Stimulated activated CD8-positive, alpha-beta memory T cell treated with anti-CD3 and anti-CD28 coated beads, Interleukin-12 subunit alpha, Interleukin-12 subunit beta, amount 100 ng/mL, for 24 hours (primary cell): ENCODE measurements at regions not wholly inside any gene's neighbourhood (a gene's known extent, or its start where the extent isn't known, plus 50 kb on each side); places are given as distances from the start of the nearest gene placed in this dataset.

Experiments used
- DNase-seq: peaks from one replicate; pipeline ENCODE4 v3.0.0-alpha.2; 2020; ENCODE audit errors: extremely low read depth

GRCh38 chr1:4915154-4915553, 260.7 kb downstream of the AJAP1 start:
- DNase-seq, result no peak

- no peak for DNase-seq
These were observed 254.1 kb downstream of the AJAP1 start for GRCh38 chr1:4908486-4908885.

DNA sequence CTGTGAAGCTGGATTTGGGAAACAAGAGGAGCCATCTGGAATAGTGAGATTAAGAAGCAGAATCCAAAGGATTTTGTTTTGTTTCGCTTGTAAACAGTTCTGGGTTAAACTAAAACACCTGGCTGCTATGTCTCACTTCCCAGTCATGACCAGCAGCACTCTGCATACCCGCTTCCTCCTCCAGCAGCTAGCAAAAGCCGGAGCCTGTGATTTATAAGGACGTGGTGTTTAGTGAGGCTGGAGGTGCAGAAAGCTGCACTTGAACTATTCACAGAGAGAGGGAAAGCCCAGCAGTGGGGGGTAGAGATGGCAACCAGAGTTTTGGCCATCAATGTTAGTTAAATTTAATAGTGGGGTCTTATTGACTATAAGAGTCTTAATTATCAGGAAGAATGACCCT, 240.2 kb downstream of the AJAP1 start:
- no peak for DNase-seq

DNA sequence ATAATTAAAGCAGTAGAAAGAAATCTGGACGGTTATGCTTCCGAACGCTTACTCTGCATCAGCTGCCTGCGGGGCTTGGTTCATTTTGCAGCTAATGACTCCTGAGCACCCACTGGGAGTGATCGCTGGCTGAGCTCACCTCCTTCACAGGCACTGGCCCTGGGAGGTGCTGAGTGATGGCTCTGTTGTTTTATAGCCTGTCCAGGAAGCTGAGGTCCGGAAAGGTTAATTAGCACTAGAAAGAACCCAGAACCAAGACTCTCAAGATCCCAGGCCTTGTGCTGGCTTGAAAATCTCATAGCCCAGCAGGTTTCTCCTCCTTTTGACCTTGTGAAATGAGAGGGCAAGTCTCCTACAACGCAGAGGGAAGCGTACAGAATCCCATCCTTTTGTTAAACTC, 226.2 kb downstream of the AJAP1 start:
- no peak for DNase-seq

- no peak for DNase-seq
These were observed 223.0 kb downstream of the AJAP1 start for GRCh38 chr1:4877426-4877825.

- no peak for DNase-seq
These were observed 217.0 kb downstream of the AJAP1 start for GRCh38 chr1:4871373-4871772.

- no peak for DNase-seq
These were observed 214.1 kb downstream of the AJAP1 start for GRCh38 chr1:4868521-4868920.

DNA sequence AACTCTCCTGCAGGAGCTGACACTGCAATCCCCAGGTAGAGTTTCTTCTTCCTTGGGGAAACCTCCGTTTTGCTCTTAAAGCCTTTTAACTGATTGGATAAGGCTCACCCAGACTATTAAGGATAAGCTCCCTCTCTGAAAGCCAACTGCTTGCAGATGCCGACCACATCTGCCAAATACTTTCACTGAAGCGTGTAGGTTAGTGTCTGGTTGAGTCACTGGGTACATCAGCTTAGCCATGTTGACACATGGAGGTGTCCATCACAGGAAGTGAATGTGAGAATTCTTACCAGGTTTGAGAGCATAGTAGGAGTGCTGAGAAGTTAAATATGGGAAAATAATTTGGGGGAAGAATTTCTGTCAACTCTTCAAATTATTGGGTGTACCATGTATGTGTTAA, 202.0 kb downstream of the AJAP1 start:
- DNase-seq, result no peak

- DNase-seq, result no peak
These were observed 200.0 kb downstream of the AJAP1 start for GRCh38 chr1:4854367-4854766.

- DNase-seq, result no peak
These were observed 199.5 kb downstream of the AJAP1 start for GRCh38 chr1:4853904-4854303.

- DNase-seq, result no peak
These were observed 197.1 kb downstream of the AJAP1 start for GRCh38 chr1:4851385-4852065.

DNA sequence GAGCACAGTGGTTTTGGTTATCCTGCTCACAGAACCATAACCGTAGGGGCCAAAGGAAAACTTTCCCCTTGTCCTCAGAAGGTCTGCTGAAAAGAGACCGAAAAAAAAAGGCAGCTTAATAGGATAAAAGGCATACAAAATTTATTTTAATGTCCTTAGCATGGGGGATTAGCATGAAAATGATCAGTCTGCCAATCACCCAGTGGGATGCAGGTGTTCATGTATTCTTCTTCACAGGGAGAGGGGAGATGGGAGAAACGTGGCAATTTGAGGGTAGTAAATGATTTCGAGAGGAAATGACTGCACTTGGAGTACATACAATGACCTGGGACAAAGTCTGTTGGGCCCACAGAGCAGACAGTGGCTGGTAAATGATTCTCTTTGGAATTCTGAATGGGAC, 194.0 kb downstream of the AJAP1 start:
- DNase-seq, result no peak

DNA sequence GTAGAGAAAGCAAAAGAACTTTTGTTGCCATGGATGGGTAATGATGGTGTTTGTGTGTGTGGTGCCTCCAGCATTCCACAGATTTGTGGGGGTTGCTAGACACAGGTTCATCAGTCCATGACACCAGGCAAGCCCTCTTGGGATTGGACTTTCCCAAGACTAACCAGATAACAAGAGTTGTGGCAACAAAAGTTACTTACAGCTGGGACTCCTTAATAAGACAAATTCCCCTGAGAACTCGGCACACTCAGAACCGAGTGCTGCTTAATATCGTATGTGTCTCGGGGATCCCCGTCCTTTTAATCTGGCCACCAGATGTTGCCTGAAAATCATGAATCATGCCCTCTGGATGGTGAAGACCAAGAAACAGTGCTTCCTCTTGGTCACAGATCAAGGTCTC, 193.3 kb downstream of the AJAP1 start:
- no peak for DNase-seq
